RWPE1 (cell line): ENCODE measurements at regions not wholly inside any gene's neighbourhood (a gene's known extent, or its start where the extent isn't known, plus 50 kb on each side); places are given as distances from the start of the nearest gene placed in this dataset.

Experiments
- CTCF ChIA-PET: fragments of 350-600 bp; sonication (Branson Sonifier 250); formaldehyde crosslinking; extraction: SDS; loops from one replicate; lab custom pipeline; 2021; lab: Yijun Ruan, JAX
- POLR2A ChIA-PET: fragments of 400-600 bp; formaldehyde crosslinking; extraction: SDS; loops from one replicate; lab custom pipeline; 2020; ENCODE audit warnings: antibody characterized with exemption; ENCODE audit not compliant: low non-redundant PET; lab: Yijun Ruan, JAX
- DNase-seq: peaks from one replicate; pipeline ENCODE4 v3.0.0; 2012; ENCODE audit warnings: low spot score
- H3K27ac ChIP-seq: fragments of 450-650 bp; 2 replicates; pipeline ENCODE4 v1.5.1; 2017
- TF ChIP-seq, protein P1 (sequence below): fragments of 450-650 bp; conservative IDR thresholded peaks from 2 replicates; pipeline ENCODE4 v1.5.1; 2017; ENCODE audit warnings: low read depth, mild to moderate bottlenecking

GRCh38 chr3:38968403-38968802, 83.3 kb downstream of the SCN11A start:
- POLR2A ChIA-PET: no interaction called here
- CTCF ChIA-PET: no interaction called here

DNA sequence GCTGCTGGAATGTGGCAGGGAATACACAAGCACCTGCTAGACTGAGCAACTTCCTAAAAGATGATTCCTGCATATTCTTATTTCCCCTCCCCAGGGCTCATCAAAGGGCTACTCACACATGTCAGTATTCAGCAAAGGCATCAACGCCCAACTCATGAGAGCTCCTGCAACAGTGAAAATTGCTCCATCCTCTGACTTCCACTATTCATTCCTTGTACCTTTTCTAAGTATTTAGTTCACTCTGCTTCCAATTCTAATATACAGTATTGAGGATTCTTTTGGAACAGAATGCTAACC, 84.1 kb downstream of the SCN11A start:
- H3K27ac ChIP-seq: no peak overlapping the region
- POLR2A ChIA-PET: interaction anchor here (0.6 kb wide), 1 partner anchor 149 kb away, joined by 3 read pairs; no protein-coding TSS in a partner anchor
- DNase-seq: no peak
- CTCF ChIA-PET: no interaction called here
- TF ChIP-seq, protein P1, sequence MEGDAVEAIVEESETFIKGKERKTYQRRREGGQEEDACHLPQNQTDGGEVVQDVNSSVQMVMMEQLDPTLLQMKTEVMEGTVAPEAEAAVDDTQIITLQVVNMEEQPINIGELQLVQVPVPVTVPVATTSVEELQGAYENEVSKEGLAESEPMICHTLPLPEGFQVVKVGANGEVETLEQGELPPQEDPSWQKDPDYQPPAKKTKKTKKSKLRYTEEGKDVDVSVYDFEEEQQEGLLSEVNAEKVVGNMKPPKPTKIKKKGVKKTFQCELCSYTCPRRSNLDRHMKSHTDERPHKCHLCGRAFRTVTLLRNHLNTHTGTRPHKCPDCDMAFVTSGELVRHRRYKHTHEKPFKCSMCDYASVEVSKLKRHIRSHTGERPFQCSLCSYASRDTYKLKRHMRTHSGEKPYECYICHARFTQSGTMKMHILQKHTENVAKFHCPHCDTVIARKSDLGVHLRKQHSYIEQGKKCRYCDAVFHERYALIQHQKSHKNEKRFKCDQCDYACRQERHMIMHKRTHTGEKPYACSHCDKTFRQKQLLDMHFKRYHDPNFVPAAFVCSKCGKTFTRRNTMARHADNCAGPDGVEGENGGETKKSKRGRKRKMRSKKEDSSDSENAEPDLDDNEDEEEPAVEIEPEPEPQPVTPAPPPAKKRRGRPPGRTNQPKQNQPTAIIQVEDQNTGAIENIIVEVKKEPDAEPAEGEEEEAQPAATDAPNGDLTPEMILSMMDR: no peak

More at GRCh38 chr3:38968403-38968802, 83.3 kb downstream of the SCN11A start:
- TF ChIP-seq, protein P1: no peak
- DNase-seq: no peak
- no peak overlapping the region for H3K27ac ChIP-seq

GRCh38 chr3:38966811-38967692, 84.7 kb downstream of the SCN11A start:
- CTCF ChIA-PET: interaction anchor here (1.2 kb wide), 1 partner anchor 325 kb away, joined by 3 read pairs; no protein-coding TSS in a partner anchor
- POLR2A ChIA-PET: no interaction called here
- no peak overlapping the region for H3K27ac ChIP-seq
- DNase-seq: no peak
- TF ChIP-seq, protein P1: no peak

- ChIA-PET CTCF (interaction anchor here (0.6 kb wide), 1 partner anchor 19 kb away, joined by 6 read pairs; no protein-coding TSS in a partner anchor), POLR2A (no interaction called here)
- TF ChIP-seq, protein P1: no peak
- no peak for DNase-seq
- H3K27ac ChIP-seq: no peak overlapping the region
These were observed 87.1 kb downstream of the SCN11A start for GRCh38 chr3:38964646-38965045.

GRCh38 chr3:38964204-38964603, 87.5 kb downstream of the SCN11A start:
- TF ChIP-seq, protein P1: no peak
- ChIA-PET POLR2A (no interaction called here), CTCF (interaction anchor here (0.6 kb wide), 1 partner anchor 20 kb away, joined by 6 read pairs; no protein-coding TSS in a partner anchor)
- H3K27ac ChIP-seq: no peak overlapping the region
- no peak for DNase-seq

DNA sequence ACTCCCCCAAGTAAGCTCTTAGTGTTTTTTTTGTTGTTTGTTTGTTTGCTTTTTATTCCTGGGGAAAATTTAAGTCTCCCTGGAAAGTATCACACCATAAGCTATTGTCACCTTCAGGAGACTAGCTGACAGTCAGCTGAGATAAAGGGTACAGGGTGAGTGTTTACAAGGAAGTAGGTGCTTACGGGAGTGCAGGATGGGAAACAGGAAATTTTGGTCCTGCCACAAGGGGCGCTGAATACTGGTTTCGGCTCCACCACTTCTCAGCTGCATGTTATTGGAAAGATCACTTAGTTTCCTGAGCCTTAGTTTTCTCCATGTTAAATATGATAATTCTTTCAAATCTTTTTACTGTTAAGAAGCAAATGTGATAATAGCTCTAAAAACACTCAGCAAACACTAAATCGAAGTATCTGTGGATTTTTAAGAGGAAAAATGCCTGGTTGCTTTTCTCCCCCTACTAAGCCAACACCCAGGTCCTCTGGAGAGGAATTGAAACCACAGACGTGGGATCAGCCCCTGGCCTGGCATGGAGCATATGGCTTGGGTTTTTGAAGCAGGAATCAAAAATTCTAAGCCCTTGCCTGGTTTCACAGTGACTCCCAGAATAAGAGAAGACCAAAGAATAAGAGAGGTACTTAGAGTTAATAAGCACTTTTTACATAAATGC, 90.7 kb downstream of the SCN11A start:
- no peak overlapping the region for H3K27ac ChIP-seq
- POLR2A ChIA-PET: no interaction called here
- DNase-seq: peak; percentile 26
- TF ChIP-seq, protein P1: peak; percentile 67
- CTCF ChIA-PET: interaction anchor here (0.6 to 1.3 kb wide), 6 partner anchors 8 to 310 kb away, joined by 3 to 5 read pairs (median 4); no protein-coding TSS in a partner anchor
